ENCODE measurements at regions not wholly inside any gene's neighbourhood (a gene's known extent, or its start where the extent isn't known, plus 50 kb on each side); places are given as distances from the start of the nearest gene placed in this dataset.

GRCh38 chr19:5396963-5397362 is 56.4 kb upstream of the PTPRS start:
- TF ChIP-seq CTCF (IDR thresholded peaks at IDR 0.05) = no peak
- intact Hi-C loops (cut with DNase I; ENCODE audit: low total_unique reads) = no loop called here
- Histone ChIP-seq H3K27me3 (peaks cover 0 to 77% of the 10 kb centered on the region in 2 donors), H3K4me3 (no peak overlapping the region), H3K9me3 (peaks cover 0 to 5% (median 0%) of the 10 kb centered on the region in 3 donors), H3K27ac (no peak overlapping the region), H3K4me1 (no peaks in the 10 kb centered on the region), H3K36me3 (no peaks in the 10 kb centered on the region)
- no peak for DNase-seq

GRCh38 chr19:5397804-5398692 is 57.2 kb upstream of the ZNRF4 start:
- intact Hi-C loops (cut with DNase I; ENCODE audit: low total_unique reads) = no loop called here
- H3K27me3 ChIP-seq = peaks cover 0 to 66% of the 10 kb centered on the region in 2 donors

GRCh38 chr19:5398693-5399057 is 56.5 kb upstream of the ZNRF4 start:
- Histone ChIP-seq H3K36me3 (no peaks in the 10 kb centered on the region), H3K9me3 (peaks cover 0 to 5% (median 0%) of the 10 kb centered on the region in 3 donors), H3K4me1 (no peaks in the 10 kb centered on the region), H3K4me3 (no peak overlapping the region), H3K27me3 (peaks cover 0 to 60% of the 10 kb centered on the region in 2 donors), H3K27ac (no peak overlapping the region)
- intact Hi-C loops (cut with DNase I; ENCODE audit: low total_unique reads) = no loop called here
- TF ChIP-seq CTCF (IDR thresholded peaks at IDR 0.05) = no peak
- DNase-seq = no peak

More at GRCh38 chr19:5397804-5398692, 57.2 kb upstream of the ZNRF4 start:
- no peak for DNase-seq
- TF ChIP-seq CTCF (IDR thresholded peaks at IDR 0.05) = no peak
- Histone ChIP-seq H3K27ac (no peak overlapping the region), H3K4me3 (no peak overlapping the region), H3K9me3 (peaks cover 0 to 5% (median 0%) of the 10 kb centered on the region in 3 donors), H3K36me3 (no peaks in the 10 kb centered on the region), H3K4me1 (no peaks in the 10 kb centered on the region)

- DNase-seq = peak; percentile 60 to 70
- intact Hi-C loops (cut with DNase I; ENCODE audit: low total_unique reads) = no loop called here
- no peak overlapping the region for H3K27ac ChIP-seq
- H3K4me1 ChIP-seq = no peaks in the 10 kb centered on the region
- H3K9me3 ChIP-seq = peaks cover 0 to 3% (median 0%) of the 10 kb centered on the region in 3 donors
- H3K4me3 ChIP-seq = no peak overlapping the region
- H3K36me3 ChIP-seq = no peaks in the 10 kb centered on the region
- H3K27me3 ChIP-seq = peaks cover 0 to 20% of the 10 kb centered on the region in 2 donors
- TF ChIP-seq CTCF (IDR thresholded peaks at IDR 0.05) = no peak
Observed at GRCh38 chr19:5403968-5404640, 51.1 kb upstream of the ZNRF4 start.

Data from tibial artery (tissue), 4 donors.